ENCODE measurements at regions not wholly inside any gene's neighbourhood (a gene's known extent, or its start where the extent isn't known, plus 50 kb on each side); places are given as distances from the start of the nearest gene placed in this dataset.

GRCh38 chr12:87518481-87518880, 510.7 kb downstream of the C12orf50 start:
- no peaks in the 10 kb centered on the region for H3K9me1 ChIP-seq (ENCODE audit: control insufficient read depth, extremely low read depth, insufficient read depth, low read length)
- H3K4me3 ChIP-seq (ENCODE audit: control insufficient read depth in 2 of 3, extremely low read depth in 1 of 3, insufficient read depth in 2 of 3, low read depth in 1 of 3, low read length in 3 of 3), result no peak overlapping the region
- H3K27me3 ChIP-seq (ENCODE audit: control insufficient read depth, extremely low read depth, insufficient read depth, low read length), result no peaks in the 10 kb centered on the region
- H3K9ac ChIP-seq (ENCODE audit: control insufficient read depth, extremely low read depth, insufficient read depth, low read length), result no peak overlapping the region
- DNase-seq (ENCODE audit: low read depth, low spot score) (no peak), FAIRE-seq (no peak)
- no peak overlapping the region for H3K27ac ChIP-seq (ENCODE audit: control insufficient read depth, insufficient read depth, low read length)
- no peaks in the 10 kb centered on the region for H3K36me3 ChIP-seq (ENCODE audit: control insufficient read depth in 2 of 2, extremely low read depth in 1 of 2, insufficient read depth in 2 of 2, low read length in 2 of 2)
- peak overlapping the region; percentile 2 for H2AFZ ChIP-seq (ENCODE audit: control insufficient read depth, low read length)
- peaks cover 13% of the 10 kb centered on the region for H3K4me1 ChIP-seq (ENCODE audit: control insufficient read depth, extremely low read depth, insufficient read depth, low read length)
- no peaks in the 10 kb centered on the region for H4K20me1 ChIP-seq (ENCODE audit: control insufficient read depth, extremely low read depth, insufficient read depth, low read length)
- dilution Hi-C loops (cut with MboI; ENCODE audit: extremely low pct_ligation_motif_present, low sequenced_read_pairs), result no loop called here
- TF ChIP-seq CTCF (optimal IDR thresholded peaks at IDR 0.05 in 1 of 3, IDR thresholded peaks at IDR 0.05 in 1 of 3, conservative IDR thresholded peaks at IDR 0.05 in 1 of 3; ENCODE audit: extremely low read depth in 1 of 3, insufficient read depth in 2 of 3, low read length in 3 of 3) (no peak), EZH2 (IDR thresholded peaks at IDR 0.05; ENCODE audit: low read length) (no peak)
- H3K9me3 ChIP-seq (ENCODE audit: control insufficient read depth, low read depth, low read length), result no peaks in the 10 kb centered on the region
- H3K4me2 ChIP-seq (ENCODE audit: control insufficient read depth, extremely low read depth, insufficient read depth, low read depth, low read length), result no peak overlapping the region
- no peaks in the 10 kb centered on the region for H3K79me2 ChIP-seq (ENCODE audit: control insufficient read depth, insufficient read depth, low read length)

- TF ChIP-seq EZH2 (IDR thresholded peaks at IDR 0.05; ENCODE audit: low read length) (no peak), CTCF (optimal IDR thresholded peaks at IDR 0.05 in 1 of 3, IDR thresholded peaks at IDR 0.05 in 1 of 3, conservative IDR thresholded peaks at IDR 0.05 in 1 of 3; ENCODE audit: extremely low read depth in 1 of 3, insufficient read depth in 2 of 3, low read length in 3 of 3) (no peak)
- dilution Hi-C loops (cut with MboI; ENCODE audit: extremely low pct_ligation_motif_present, low sequenced_read_pairs), result no loop called here
- H3K79me2 ChIP-seq (ENCODE audit: control insufficient read depth, insufficient read depth, low read length), result no peaks in the 10 kb centered on the region
- H3K36me3 ChIP-seq (ENCODE audit: control insufficient read depth in 2 of 2, extremely low read depth in 1 of 2, insufficient read depth in 2 of 2, low read length in 2 of 2), result no peaks in the 10 kb centered on the region
- no peak overlapping the region for H3K4me2 ChIP-seq (ENCODE audit: control insufficient read depth, extremely low read depth, insufficient read depth, low read depth, low read length)
- H3K4me3 ChIP-seq (ENCODE audit: control insufficient read depth in 2 of 3, extremely low read depth in 1 of 3, insufficient read depth in 2 of 3, low read depth in 1 of 3, low read length in 3 of 3), result no peak overlapping the region
- no peak overlapping the region for H2AFZ ChIP-seq (ENCODE audit: control insufficient read depth, low read length)
- no peak overlapping the region for H3K27ac ChIP-seq (ENCODE audit: control insufficient read depth, insufficient read depth, low read length)
- H3K9me1 ChIP-seq (ENCODE audit: control insufficient read depth, extremely low read depth, insufficient read depth, low read length), result no peaks in the 10 kb centered on the region
- no peak for FAIRE-seq
- H3K27me3 ChIP-seq (ENCODE audit: control insufficient read depth, extremely low read depth, insufficient read depth, low read length), result no peaks in the 10 kb centered on the region
- H4K20me1 ChIP-seq (ENCODE audit: control insufficient read depth, extremely low read depth, insufficient read depth, low read length), result no peaks in the 10 kb centered on the region
- no peak for DNase-seq (ENCODE audit: low read depth, low spot score)
- peaks cover 13% of the 10 kb centered on the region for H3K4me1 ChIP-seq (ENCODE audit: control insufficient read depth, extremely low read depth, insufficient read depth, low read length)
- H3K9me3 ChIP-seq (ENCODE audit: control insufficient read depth, low read depth, low read length), result no peaks in the 10 kb centered on the region
- no peak overlapping the region for H3K9ac ChIP-seq (ENCODE audit: control insufficient read depth, extremely low read depth, insufficient read depth, low read length)
Measured at GRCh38 chr12:87518036-87518435, 511.2 kb downstream of the C12orf50 start.

Measured in keratinocyte (primary cell).